NOMO-1 treated with DMSO at 0.1 percent for 48 hours (cell line): ENCODE measurements at regions not wholly inside any gene's neighbourhood (a gene's known extent, or its start where the extent isn't known, plus 50 kb on each side); places are given as distances from the start of the nearest gene placed in this dataset.

Experiments
- DNase-seq: peaks from one replicate; lab custom pipeline; 2025; ENCODE audit not compliant: unreplicated experiment; lab: John Stamatoyannopoulos, UW

GRCh38 chr12:85669911-85670310 is 166.3 kb downstream of the RASSF9 start:
- DNase-seq, result no peak

- DNase-seq, result no peak
These were observed 163.8 kb downstream of the RASSF9 start for GRCh38 chr12:85672436-85672835.

GRCh38 chr12:85673921-85674420 is 162.2 kb downstream of the RASSF9 start:
- no peak for DNase-seq

GRCh38 chr12:85676816-85677749 is 159.1 kb downstream of the RASSF9 start:
- DNase-seq, result no peak

- no peak for DNase-seq
These were observed 156.9 kb downstream of the RASSF9 start for GRCh38 chr12:85679296-85679695.

GRCh38 chr12:85680881-85681280 is 155.3 kb downstream of the RASSF9 start:
- no peak for DNase-seq

GRCh38 chr12:85681333-85681732 is 154.9 kb downstream of the RASSF9 start:
- DNase-seq, result no peak

- no peak for DNase-seq
These were observed 153.2 kb downstream of the RASSF9 start for GRCh38 chr12:85683051-85683450.

GRCh38 chr12:85688837-85689236 is 147.4 kb downstream of the RASSF9 start:
- no peak for DNase-seq

GRCh38 chr12:85690146-85690545 is 146.1 kb downstream of the RASSF9 start:
- no peak for DNase-seq

- no peak for DNase-seq
These were observed 143.0 kb downstream of the RASSF9 start for GRCh38 chr12:85693093-85693665.

- no peak for DNase-seq
These were observed 141.0 kb downstream of the RASSF9 start for GRCh38 chr12:85695097-85695715.

- DNase-seq, result no peak
These were observed 139.2 kb downstream of the RASSF9 start for GRCh38 chr12:85697003-85697402.

- no peak for DNase-seq
These were observed 137.3 kb downstream of the RASSF9 start for GRCh38 chr12:85698937-85699336.

- no peak for DNase-seq
These were observed 127.4 kb downstream of the RASSF9 start for GRCh38 chr12:85708775-85709174.

GRCh38 chr12:85711735-85712390 is 124.3 kb downstream of the RASSF9 start:
- DNase-seq, result no peak

GRCh38 chr12:85713373-85713772 is 122.8 kb downstream of the RASSF9 start:
- no peak for DNase-seq

- DNase-seq, result no peak
These were observed 121.8 kb downstream of the RASSF9 start for GRCh38 chr12:85714425-85714824.

GRCh38 chr12:85720308-85721033 is 115.7 kb downstream of the RASSF9 start:
- no peak for DNase-seq

GRCh38 chr12:85725991-85726390 is 110.2 kb downstream of the RASSF9 start:
- no peak for DNase-seq
